LNCAP (cell line): ENCODE measurements at regions not wholly inside any gene's neighbourhood (a gene's known extent, or its start where the extent isn't known, plus 50 kb on each side); places are given as distances from the start of the nearest gene placed in this dataset.

Source experiments
- CTCF ChIP-seq: fragments of 450-650 bp; IDR thresholded peaks from 2 replicates; pipeline ENCODE4 v1.5.1; 2017; ENCODE audit warnings: mild to moderate bottlenecking

DNA sequence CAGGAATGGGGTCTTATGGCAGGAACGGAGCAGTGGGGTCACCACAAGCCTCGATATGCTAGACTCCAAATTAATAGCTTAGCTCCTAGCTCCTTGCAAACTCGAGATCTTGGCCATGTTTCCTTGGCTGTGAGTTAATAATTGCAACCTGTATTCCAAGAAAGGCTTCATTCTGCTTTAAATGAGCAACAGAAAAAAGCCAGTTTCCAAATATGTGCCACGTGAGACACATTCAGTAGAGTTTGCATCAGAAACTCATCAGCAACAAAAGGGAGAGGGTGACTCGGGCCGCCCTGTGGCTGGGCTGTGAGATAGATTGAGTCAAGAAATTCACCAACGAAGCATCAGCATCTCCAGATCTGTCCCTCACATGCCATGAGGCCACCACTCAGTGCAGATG lies 112.0 kb downstream of the NPTX2 start:
- TF ChIP-seq CTCF: no peak

- TF ChIP-seq CTCF: no peak
Measured at GRCh38 chr7:98730326-98730725, 113.2 kb downstream of the NPTX2 start.

DNA sequence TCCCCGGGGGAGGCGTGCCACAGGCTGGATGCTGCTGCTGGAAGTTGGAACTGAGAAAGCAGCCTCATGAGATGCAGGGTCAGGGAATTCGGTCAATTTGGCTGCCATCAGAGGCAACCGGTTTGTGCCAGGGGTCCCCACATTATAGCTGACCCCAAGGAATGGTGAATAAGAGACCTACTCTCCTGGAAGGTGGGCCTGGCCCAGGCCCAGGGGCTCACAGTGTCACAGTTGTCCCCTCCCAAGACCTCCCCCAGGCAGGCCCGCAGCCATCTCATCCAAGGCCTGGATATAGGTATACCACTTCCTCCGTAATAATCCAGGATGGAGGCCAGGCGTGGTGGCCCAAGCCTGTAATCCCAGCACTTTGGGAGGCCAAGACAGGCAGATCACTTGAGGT lies 114.6 kb downstream of the NPTX2 start:
- TF ChIP-seq CTCF: no peak

GRCh38 chr7:98733036-98733435 lies 116.0 kb downstream of the NPTX2 start:
- peak; percentile 48 for TF ChIP-seq CTCF

DNA sequence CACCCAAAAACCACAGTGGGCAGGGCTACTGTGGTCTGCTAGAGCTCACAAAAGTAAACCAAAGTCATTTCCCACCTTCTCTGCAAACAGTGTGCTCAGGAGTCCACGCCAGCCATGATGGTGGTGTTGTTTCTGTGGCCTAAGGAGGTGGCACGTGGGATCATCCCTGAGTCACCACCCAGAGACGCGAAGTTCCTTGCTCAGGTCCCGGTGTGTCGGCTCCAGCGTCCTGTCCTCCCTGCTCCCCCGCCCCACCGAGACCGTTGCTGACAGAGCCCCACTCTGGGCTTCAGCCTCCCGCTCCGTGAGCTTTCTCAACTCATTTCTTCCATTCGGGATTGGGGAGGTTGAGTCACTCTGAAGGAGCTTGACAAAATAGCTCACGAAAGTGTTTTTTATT lies 118.7 kb downstream of the NPTX2 start:
- TF ChIP-seq CTCF: no peak

DNA sequence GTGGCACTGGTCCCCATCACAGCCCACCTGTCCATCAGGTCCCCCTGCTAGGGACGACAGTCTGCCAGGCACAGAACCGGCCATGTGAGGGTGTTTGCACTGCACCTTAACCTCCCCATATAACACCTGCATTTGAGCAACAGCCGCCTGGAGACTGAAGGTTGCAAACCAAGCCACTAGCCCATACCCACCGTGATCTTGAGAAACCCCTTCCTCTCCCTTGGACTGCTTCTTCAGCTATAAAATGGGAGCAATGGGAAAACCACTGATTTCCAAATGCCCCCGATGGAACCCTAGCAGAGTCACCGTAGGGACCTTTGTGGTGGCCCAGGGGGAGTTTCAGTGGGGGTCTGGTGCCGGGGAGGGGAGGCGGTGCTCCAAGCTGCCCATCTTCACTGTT lies 120.1 kb downstream of the NPTX2 start:
- TF ChIP-seq CTCF: no peak

DNA sequence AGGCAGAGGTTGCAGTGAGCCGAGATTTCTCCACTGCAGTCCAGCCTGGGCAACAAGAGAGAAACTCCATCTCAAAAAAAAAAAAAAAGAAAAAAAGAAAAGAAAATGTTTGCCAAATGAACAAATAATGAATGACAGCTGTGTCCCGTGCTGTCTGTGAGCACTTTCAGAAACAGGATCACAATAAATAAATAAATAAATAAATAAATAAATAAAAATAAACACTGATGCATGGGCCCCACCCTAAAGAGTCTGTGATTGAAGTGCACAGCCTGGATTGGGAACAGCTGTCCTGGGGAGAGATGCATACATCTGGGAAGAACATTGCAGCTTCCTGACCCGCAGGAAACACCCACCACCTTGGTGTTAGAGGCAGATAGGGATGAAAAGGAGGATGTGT lies 123.6 kb downstream of the NPTX2 start:
- no peak for TF ChIP-seq CTCF

DNA sequence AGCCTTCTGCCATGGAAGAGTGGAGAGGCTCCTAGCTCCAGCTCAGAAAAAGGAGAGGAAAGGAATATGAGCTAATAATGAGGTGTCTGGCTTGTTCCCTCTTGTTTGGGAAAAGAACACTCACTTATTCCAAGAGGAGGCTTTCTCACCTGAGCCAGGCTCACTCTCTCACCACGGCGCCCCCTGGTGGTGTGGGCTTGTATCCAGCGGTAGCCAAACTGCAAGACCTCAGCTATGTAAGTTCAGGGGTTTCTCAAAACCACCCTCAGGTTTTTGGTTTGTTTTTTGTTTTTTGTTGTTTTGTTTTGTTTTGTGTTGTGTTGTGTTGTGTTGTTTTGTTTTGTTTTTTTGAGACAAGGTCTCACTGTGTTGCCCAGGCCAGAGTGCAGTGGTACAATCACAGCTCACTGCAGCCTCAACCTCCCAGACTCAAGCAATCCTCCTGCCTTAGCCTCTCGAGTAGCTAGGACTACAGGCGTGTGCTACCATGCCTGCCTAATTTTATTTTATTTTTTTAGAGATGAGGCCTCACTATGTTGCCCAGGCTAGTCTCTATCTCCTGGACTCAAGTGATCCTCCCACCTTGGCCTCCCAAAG lies 124.0 kb downstream of the TMEM130 start:
- peak; percentile 93 for TF ChIP-seq CTCF
